Peyer's patch (tissue), 4 donors: ENCODE measurements at regions not wholly inside any gene's neighbourhood (a gene's known extent, or its start where the extent isn't known, plus 50 kb on each side); places are given as distances from the start of the nearest gene placed in this dataset.
"Not testable (repeated sequence)": the region's sequence is repeated elsewhere in the genome, so short reads cannot be mapped to it uniquely, and the experiment has no call there.

Experiments
- DNase-seq, 3 donors: peaks; one replicate each; pipeline ENCODE4 v3.0.0-alpha.2; 2017 to 2019
- H3K27ac ChIP-seq, 4 donors: fragments of 200-600 bp; sonication (generic); one replicate each; pipeline ENCODE4 v1.5.1; 2016 to 2019
- H3K27me3 ChIP-seq, 2 donors: fragments of 200-600 bp; sonication (generic); one replicate each; pipeline ENCODE4 v1.5.1; 2019
- H3K36me3 ChIP-seq, 3 donors: fragments of 200-600 bp; sonication (generic); one replicate each; pipeline ENCODE4 v1.5.1; 2016 to 2019
- H3K4me1 ChIP-seq, 4 donors: fragments of 200-600 bp; sonication (generic); one replicate each; pipeline ENCODE4 v1.5.1; 2016 to 2019
- H3K4me3 ChIP-seq, 4 donors: fragments of 200-600 bp; sonication (generic); 1 replicate in 3 of 4; 2 replicates in 1 of 4; pipeline ENCODE4 v1.5.1; 2016 to 2019; ENCODE audit warnings: mild to moderate bottlenecking in 1 of 4
- H3K9me3 ChIP-seq, 4 donors: fragments of 200-600 bp; sonication (generic); one replicate each; pipeline ENCODE4 v1.5.1; 2016 to 2019; ENCODE audit warnings: mild to moderate bottlenecking in 1 of 4
- CTCF ChIP-seq, 6 experiments: fragments of 450-650 bp in 4 of 6; fragments of 200-600 bp in 2 of 6; sonication (generic) in 1 of 6; IDR thresholded peaks; one replicate each; pipeline ENCODE4 v1.5.1; 2017 to 2019; ENCODE audit warnings: antibody characterized with exemption in 6 of 6, mild to moderate bottlenecking in 3 of 6, moderate library complexity in 1 of 6
- POLR2A ChIP-seq, 2 donors: fragments of 450-650 bp; IDR thresholded peaks; one replicate each; pipeline ENCODE4 v1.5.1; 2017; ENCODE audit warnings: antibody characterized with exemption in 2 of 2, mild to moderate bottlenecking in 2 of 2, moderate library complexity in 2 of 2

DNA sequence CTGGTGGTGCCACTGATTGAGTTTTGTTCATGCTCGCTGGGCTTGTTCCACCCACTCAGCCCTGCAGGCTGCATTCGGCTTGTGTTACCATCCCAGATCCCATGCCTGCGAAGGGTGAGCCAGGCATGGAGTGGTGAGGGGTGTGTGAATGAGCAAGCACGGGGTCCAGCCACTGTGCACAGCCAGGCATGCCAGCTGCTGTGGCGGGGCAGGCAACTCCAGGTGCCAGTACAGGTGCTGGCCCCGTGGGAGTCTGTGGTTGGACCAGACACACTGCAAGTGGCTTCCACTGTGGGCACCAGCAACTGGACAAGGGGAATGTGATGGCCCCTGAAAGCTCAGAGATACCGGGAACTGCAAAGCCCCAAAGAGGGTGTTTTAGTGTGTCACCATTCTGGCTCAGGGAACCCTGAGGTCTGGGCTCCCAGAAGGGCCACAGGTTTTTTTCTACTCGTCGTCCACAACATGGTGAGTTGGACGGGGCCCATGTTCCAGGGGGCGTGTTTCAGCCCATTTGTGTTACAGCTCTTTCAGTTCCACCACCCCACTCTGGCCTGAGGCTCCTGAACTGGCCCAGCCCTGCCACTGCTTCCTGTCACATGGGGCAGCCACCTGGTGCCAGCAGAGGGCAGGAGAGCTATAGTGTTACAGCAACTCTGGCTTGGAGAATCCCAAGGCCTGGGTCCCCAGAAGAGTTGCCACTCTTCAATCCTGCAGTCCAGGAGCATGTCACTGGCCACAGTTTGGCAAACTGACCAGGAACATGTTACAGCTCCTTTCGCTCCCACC lies 217.0 kb upstream of the OBI1 start:
- no peak for DNase-seq
- no peaks in the 10 kb centered on the region for H3K27me3 ChIP-seq
- TF ChIP-seq CTCF (IDR thresholded peaks at IDR 0.05) (no peak), POLR2A (IDR thresholded peaks at IDR 0.05) (no peak)
- no peak overlapping the region for H3K27ac ChIP-seq
- H3K9me3 ChIP-seq: no peaks in the 10 kb centered on the region
- H3K4me1 ChIP-seq: no peaks in the 10 kb centered on the region
- no peak overlapping the region for H3K4me3 ChIP-seq
- no peaks in the 10 kb centered on the region for H3K36me3 ChIP-seq

GRCh38 chr13:78868991-78869390 lies 210.0 kb upstream of the OBI1 start:
- no peak for DNase-seq
- Histone ChIP-seq H3K27ac (no peak overlapping the region), H3K36me3 (no peaks in the 10 kb centered on the region), H3K4me1 (no peaks in the 10 kb centered on the region), H3K4me3 (no peak overlapping the region), H3K27me3 (no peaks in the 10 kb centered on the region), H3K9me3 (no peaks in the 10 kb centered on the region)
- no peak for TF ChIP-seq POLR2A (IDR thresholded peaks at IDR 0.05)
- TF ChIP-seq CTCF (IDR thresholded peaks at IDR 0.05): no peak

GRCh38 chr13:78867655-78868054 lies 208.7 kb upstream of the OBI1 start:
- H3K27ac ChIP-seq: no peak overlapping the region
- H3K27me3 ChIP-seq: no peaks in the 10 kb centered on the region
- no peak for DNase-seq
- H3K36me3 ChIP-seq: no peaks in the 10 kb centered on the region
- H3K4me1 ChIP-seq: no peaks in the 10 kb centered on the region
- no peak for TF ChIP-seq POLR2A (IDR thresholded peaks at IDR 0.05)
- TF ChIP-seq CTCF (IDR thresholded peaks at IDR 0.05): no peak
- no peak overlapping the region for H3K4me3 ChIP-seq
- no peaks in the 10 kb centered on the region for H3K9me3 ChIP-seq

GRCh38 chr13:78866076-78866475 lies 207.1 kb upstream of the OBI1 start:
- not testable (repeated sequence) for DNase-seq, H3K27ac ChIP-seq, H3K4me1 ChIP-seq, H3K9me3 ChIP-seq, H3K36me3 ChIP-seq, H3K4me3 ChIP-seq, H3K27me3 ChIP-seq

DNA sequence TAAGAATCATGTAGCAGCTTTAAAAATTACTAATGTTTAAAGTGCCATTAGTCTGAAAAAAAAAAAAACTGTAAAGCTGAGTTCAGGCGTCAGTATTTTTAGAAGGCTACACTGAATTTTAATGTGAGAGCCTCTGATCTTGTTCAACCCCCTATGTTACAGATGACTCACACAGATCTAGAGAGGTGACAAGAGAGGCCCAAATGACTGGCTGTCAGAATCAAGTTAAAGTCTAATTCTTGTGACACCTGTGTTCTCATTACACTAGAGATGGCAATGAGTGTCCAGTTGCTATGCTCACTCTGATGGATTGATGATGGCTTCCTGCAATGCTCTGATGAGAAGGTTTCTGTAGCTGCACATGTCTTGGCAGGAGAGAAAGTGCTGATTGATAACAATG lies 203.5 kb upstream of the OBI1 start:
- Histone ChIP-seq H3K4me1 (no peaks in the 10 kb centered on the region), H3K27ac (no peak overlapping the region), H3K9me3 (no peaks in the 10 kb centered on the region), H3K36me3 (no peaks in the 10 kb centered on the region), H3K4me3 (no peak overlapping the region), H3K27me3 (no peaks in the 10 kb centered on the region)
- no peak for DNase-seq
- no peak for TF ChIP-seq CTCF (IDR thresholded peaks at IDR 0.05)
- TF ChIP-seq POLR2A (IDR thresholded peaks at IDR 0.05): no peak

- Histone ChIP-seq H3K4me3 (no peak overlapping the region), H3K27me3 (no peaks in the 10 kb centered on the region), H3K9me3 (no peaks in the 10 kb centered on the region), H3K27ac (no peak overlapping the region), H3K36me3 (no peaks in the 10 kb centered on the region), H3K4me1 (no peaks in the 10 kb centered on the region)
- DNase-seq: no peak
- TF ChIP-seq POLR2A (IDR thresholded peaks at IDR 0.05): no peak
- no peak for TF ChIP-seq CTCF (IDR thresholded peaks at IDR 0.05)
These were observed 193.8 kb upstream of the OBI1 start for GRCh38 chr13:78852709-78853108.
